OCI-LY7 (cell line): ENCODE measurements at regions not wholly inside any gene's neighbourhood (a gene's known extent, or its start where the extent isn't known, plus 50 kb on each side); places are given as distances from the start of the nearest gene placed in this dataset.

Source experiments
- BruUV-seq: library from RNA; stranded (reverse); fragments of 400-500 nt; replicated peaks from 2 replicates; lab custom pipeline; 2021; lab: Mats Ljungman, UMichigan
- CTCF ChIA-PET: fragments of 300-600 bp; sonication (Branson Sonifier 250); formaldehyde crosslinking; loops from one replicate; lab custom pipeline; 2022; ENCODE audit warnings: antibody characterized with exemption; ENCODE audit not compliant: unreplicated experiment; lab: Charles Lee
- POLR2A ChIA-PET: fragments of 300-600 bp; sonication (Branson Sonifier 250); formaldehyde crosslinking; loops from one replicate; lab custom pipeline; 2022; ENCODE audit warnings: antibody characterized with exemption; lab: Charles Lee
- DNase-seq: peaks from one replicate; pipeline ENCODE4 v3.0.0-alpha.2; 2015; ENCODE audit warnings: low spot score
- H2AFZ ChIP-seq: fragments of 200-600 bp; sonication (generic), shearing (Covaris generic); 2 replicates; pipeline ENCODE4 v1.6.1; 2014; ENCODE audit warnings: mild to moderate bottlenecking, antibody characterized with exemption, low read length, moderate library complexity
- H3K27ac ChIP-seq: fragments of 200-600 bp; sonication (generic); 2 replicates; pipeline ENCODE4 v1.5.1; 2014; ENCODE audit warnings: mixed run types, low read depth, mild to moderate bottlenecking, moderate library complexity, low read length, inconsistent platforms; ENCODE audit not compliant: poor library complexity, severe bottlenecking
- H3K36me3 ChIP-seq: fragments of 200-600 bp; sonication (generic); 2 replicates; pipeline ENCODE4 v1.6.1; 2014; ENCODE audit warnings: mild to moderate bottlenecking, antibody characterized with exemption, low read length, moderate library complexity, mixed read lengths; ENCODE audit not compliant: insufficient read depth
- H3K4me1 ChIP-seq: fragments of 200-600 bp; sonication (generic); 2 replicates; pipeline ENCODE4 v1.5.1; 2014; ENCODE audit warnings: mild to moderate bottlenecking, low read length; ENCODE audit not compliant: insufficient read depth, poor library complexity, severe bottlenecking
- H3K4me2 ChIP-seq: fragments of 200-600 bp; sonication (generic); 2 replicates; pipeline ENCODE4 v1.6.1; 2014; ENCODE audit warnings: mild to moderate bottlenecking, low read length
- H3K4me3 ChIP-seq: fragments of 200-600 bp; sonication (generic); 2 replicates; pipeline ENCODE4 v1.5.1; 2014; ENCODE audit warnings: mild to moderate bottlenecking, low read depth, low read length; ENCODE audit not compliant: poor library complexity, severe bottlenecking
- H3K79me2 ChIP-seq: fragments of 200-600 bp; sonication (generic); 2 replicates; pipeline ENCODE4 v1.6.1; 2016; ENCODE audit warnings: low read depth, mild to moderate bottlenecking, low read length, moderate library complexity, mixed read lengths; ENCODE audit not compliant: insufficient read depth
- H3K9me2 ChIP-seq: fragments of 200-600 bp; sonication (generic); 2 replicates; pipeline ENCODE4 v1.6.1; 2016; ENCODE audit warnings: mild to moderate bottlenecking, low read length, mixed read lengths; ENCODE audit not compliant: insufficient read depth
- H3K9me3 ChIP-seq: fragments of 200-600 bp; sonication (generic); 2 replicates; pipeline ENCODE4 v1.6.1; 2014; ENCODE audit warnings: mild to moderate bottlenecking, mixed run types, low read length, mixed read lengths
- H4K20me1 ChIP-seq: fragments of 200-600 bp; sonication (generic); 2 replicates; pipeline ENCODE4 v1.6.1; 2014; ENCODE audit warnings: mild to moderate bottlenecking, antibody characterized with exemption, low read length, moderate library complexity, mixed read lengths; ENCODE audit not compliant: insufficient read depth
- EZH2phosphoT487 ChIP-seq: fragments of 200-600 bp; sonication (generic); IDR thresholded peaks from 2 replicates; pipeline ENCODE4 v1.6.1; 2018; ENCODE audit warnings: low read depth, borderline replicate concordance, mild to moderate bottlenecking, mixed run types, antibody characterized with exemption, low read length, moderate library complexity, mixed read lengths
- intact Hi-C: fragments of 100-400 bp; cut with micrococcal nuclease; formaldehyde crosslinking; loops from one replicate; pipeline ENCODE4 v1.10.0; 2022; ENCODE audit not compliant: unreplicated experiment
- TF ChIP-seq, protein P1 (sequence below): fragments of 200-600 bp; sonication (generic); conservative IDR thresholded peaks from 2 replicates; pipeline ENCODE4 v1.5.1; 2014; ENCODE audit warnings: mild to moderate bottlenecking, antibody characterized with exemption, low read length, moderate library complexity, mixed read lengths

DNA sequence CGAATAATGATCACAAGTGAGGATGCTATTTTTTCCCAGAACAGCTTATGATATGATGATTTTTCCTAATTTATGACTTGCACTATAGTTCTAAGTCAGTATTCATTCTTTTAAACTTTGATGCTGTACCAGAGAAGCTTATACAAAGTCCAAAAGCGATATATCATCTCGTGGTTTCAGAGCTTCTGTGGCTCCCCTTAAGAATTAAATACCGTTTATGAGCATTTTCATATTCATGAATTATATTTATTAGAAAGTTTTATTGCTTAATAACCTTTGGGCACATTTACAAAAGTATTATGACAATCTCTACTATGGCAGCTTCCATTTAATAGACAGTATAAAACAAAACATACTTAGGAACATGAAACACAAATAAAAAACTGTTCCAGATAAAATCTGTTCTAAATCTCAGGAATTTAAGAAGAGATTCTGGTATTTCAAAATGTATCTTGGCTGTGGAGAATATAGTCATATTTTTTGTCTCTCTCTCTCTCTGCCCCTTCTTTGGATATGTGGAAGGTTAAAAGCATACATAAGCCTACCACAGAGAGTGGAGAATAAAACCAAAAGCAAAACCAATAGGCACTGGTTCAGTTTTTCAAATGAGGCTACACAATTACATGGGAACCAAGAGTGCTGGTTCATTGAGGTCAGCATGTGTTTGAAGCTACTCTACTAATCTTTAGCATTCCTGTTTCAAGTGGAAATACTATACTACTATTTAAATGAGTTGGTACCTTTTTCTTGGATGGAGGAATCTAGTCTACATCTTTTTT lies 884.5 kb upstream of the GJE1 start:
- POLR2A ChIA-PET: interaction anchor here (0.7 kb wide), 1 partner anchor 530 kb away, joined by 4 read pairs; no protein-coding TSS in a partner anchor
- no peaks in the 10 kb centered on the region for H3K9me2 ChIP-seq
- H3K4me2 ChIP-seq: no peak overlapping the region
- H3K4me3 ChIP-seq: no peak overlapping the region
- CTCF ChIA-PET: no interaction called here
- H3K27ac ChIP-seq: no peak overlapping the region
- intact Hi-C loops: no loop called here
- H3K79me2 ChIP-seq: no peaks in the 10 kb centered on the region
- no peak overlapping the region for H2AFZ ChIP-seq
- no peak for DNase-seq
- H3K9me3 ChIP-seq: no peaks in the 10 kb centered on the region
- no peaks in the 10 kb centered on the region for H4K20me1 ChIP-seq
- no peaks in the 10 kb centered on the region for H3K36me3 ChIP-seq
- no peaks in the 10 kb centered on the region for H3K4me1 ChIP-seq
- no TSS peak for BruUV-seq
- TF ChIP-seq, protein P1, sequence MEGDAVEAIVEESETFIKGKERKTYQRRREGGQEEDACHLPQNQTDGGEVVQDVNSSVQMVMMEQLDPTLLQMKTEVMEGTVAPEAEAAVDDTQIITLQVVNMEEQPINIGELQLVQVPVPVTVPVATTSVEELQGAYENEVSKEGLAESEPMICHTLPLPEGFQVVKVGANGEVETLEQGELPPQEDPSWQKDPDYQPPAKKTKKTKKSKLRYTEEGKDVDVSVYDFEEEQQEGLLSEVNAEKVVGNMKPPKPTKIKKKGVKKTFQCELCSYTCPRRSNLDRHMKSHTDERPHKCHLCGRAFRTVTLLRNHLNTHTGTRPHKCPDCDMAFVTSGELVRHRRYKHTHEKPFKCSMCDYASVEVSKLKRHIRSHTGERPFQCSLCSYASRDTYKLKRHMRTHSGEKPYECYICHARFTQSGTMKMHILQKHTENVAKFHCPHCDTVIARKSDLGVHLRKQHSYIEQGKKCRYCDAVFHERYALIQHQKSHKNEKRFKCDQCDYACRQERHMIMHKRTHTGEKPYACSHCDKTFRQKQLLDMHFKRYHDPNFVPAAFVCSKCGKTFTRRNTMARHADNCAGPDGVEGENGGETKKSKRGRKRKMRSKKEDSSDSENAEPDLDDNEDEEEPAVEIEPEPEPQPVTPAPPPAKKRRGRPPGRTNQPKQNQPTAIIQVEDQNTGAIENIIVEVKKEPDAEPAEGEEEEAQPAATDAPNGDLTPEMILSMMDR: no peak
- no peak for TF ChIP-seq EZH2phosphoT487

DNA sequence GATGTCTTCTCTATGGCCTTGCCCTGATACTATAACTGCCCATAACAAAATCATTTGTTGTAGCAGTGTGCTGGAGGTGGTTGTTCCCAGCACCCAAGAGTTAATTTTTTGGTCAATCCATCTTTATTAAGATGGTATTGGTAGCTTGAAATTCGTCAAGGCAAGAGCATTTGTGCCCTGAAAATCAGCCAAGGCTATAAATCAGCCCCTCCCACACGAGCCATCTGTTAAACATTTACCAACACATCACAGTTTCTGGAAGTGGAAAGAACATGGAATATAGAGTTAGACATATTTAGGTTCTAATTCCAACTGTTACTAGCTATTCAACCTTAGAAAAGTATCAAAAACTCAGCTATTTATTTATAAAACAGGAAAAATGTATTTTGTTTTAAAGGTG lies 888.4 kb upstream of the GJE1 start:
- Histone ChIP-seq H3K27ac (no peak overlapping the region), H3K4me2 (no peak overlapping the region), H3K9me2 (no peaks in the 10 kb centered on the region), H3K79me2 (no peaks in the 10 kb centered on the region), H3K4me1 (no peaks in the 10 kb centered on the region), H2AFZ (no peak overlapping the region), H3K9me3 (no peaks in the 10 kb centered on the region), H3K4me3 (no peak overlapping the region), H4K20me1 (no peaks in the 10 kb centered on the region), H3K36me3 (no peaks in the 10 kb centered on the region)
- TF ChIP-seq EZH2phosphoT487: no peak
- TF ChIP-seq, protein P1: no peak
- intact Hi-C loops: no loop called here
- no peak for DNase-seq
- ChIA-PET CTCF (no interaction called here), POLR2A (interaction anchor here (0.6 kb wide), 1 partner anchor 188 kb away, joined by 3 read pairs; no protein-coding TSS in a partner anchor)
- BruUV-seq: no TSS peak

DNA sequence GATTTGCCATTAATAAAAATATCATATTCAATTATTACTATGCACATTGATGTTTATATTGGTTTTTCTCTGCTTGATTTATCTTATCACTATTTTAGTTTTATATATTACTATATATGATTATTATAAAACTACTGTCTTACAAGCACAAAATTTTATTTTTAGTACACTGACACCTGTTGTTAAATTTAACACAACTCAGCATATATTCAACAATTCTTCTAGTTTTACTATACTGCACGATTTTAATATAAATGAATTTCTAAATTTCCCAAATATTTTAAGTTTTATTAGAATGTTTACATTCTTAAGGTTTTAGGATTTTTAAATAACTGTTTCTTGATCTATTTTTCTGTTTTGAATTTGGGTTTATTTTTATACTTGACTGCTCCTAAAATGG lies 889.8 kb upstream of the GJE1 start:
- ChIA-PET CTCF (no interaction called here), POLR2A (no interaction called here)
- DNase-seq: no peak
- H3K4me2 ChIP-seq: no peak overlapping the region
- no peaks in the 10 kb centered on the region for H3K36me3 ChIP-seq
- no peaks in the 10 kb centered on the region for H3K9me3 ChIP-seq
- no peak overlapping the region for H2AFZ ChIP-seq
- BruUV-seq: no TSS peak
- H3K4me3 ChIP-seq: no peak overlapping the region
- H3K4me1 ChIP-seq: no peaks in the 10 kb centered on the region
- no peaks in the 10 kb centered on the region for H4K20me1 ChIP-seq
- intact Hi-C loops: no loop called here
- no peaks in the 10 kb centered on the region for H3K9me2 ChIP-seq
- H3K79me2 ChIP-seq: no peaks in the 10 kb centered on the region
- H3K27ac ChIP-seq: no peak overlapping the region
- TF ChIP-seq EZH2phosphoT487: no peak
- TF ChIP-seq, protein P1: no peak
